HG03457 (cell line): ENCODE measurements at regions not wholly inside any gene's neighbourhood (a gene's known extent, or its start where the extent isn't known, plus 50 kb on each side); places are given as distances from the start of the nearest gene placed in this dataset.

Experiments
- ATAC-seq: cut with Tn5 transposase; IDR thresholded peaks from one replicate; pipeline ENCODE4 v1.9.1; 2021; ENCODE audit warnings: moderate number of reproducible peaks; ENCODE audit not compliant: unreplicated experiment

GRCh38 chr10:43885842-43886241, 237.2 kb upstream of the ZNF32 start:
- no peak for ATAC-seq

- ATAC-seq: no peak
Measured at GRCh38 chr10:43885252-43885651, 236.6 kb upstream of the ZNF32 start.

GRCh38 chr10:43884501-43885105, 235.9 kb upstream of the ZNF32 start:
- no peak for ATAC-seq

GRCh38 chr10:43882711-43883110, 234.0 kb upstream of the ZNF32 start:
- ATAC-seq: no peak

DNA sequence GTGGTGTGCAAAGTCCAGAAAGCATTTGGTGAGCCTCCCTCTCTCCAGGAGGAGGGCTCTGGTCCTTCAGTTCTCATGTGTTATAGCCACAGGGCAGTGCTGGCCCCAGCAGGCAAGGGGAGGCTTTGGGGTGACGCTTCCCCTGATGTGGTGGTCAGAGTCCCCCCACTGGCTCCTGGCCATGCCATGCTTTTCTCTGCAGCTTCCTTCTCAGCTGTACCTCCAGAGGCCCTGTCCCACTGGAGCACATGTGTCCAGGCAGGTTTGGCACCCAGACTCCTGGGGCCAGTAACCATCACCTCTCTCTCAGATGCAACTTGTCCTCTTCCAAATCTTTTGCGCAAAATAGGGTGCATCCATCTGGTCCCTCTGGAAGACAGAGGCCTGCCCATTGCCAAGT, 233.0 kb upstream of the ZNF32 start:
- no peak for ATAC-seq

DNA sequence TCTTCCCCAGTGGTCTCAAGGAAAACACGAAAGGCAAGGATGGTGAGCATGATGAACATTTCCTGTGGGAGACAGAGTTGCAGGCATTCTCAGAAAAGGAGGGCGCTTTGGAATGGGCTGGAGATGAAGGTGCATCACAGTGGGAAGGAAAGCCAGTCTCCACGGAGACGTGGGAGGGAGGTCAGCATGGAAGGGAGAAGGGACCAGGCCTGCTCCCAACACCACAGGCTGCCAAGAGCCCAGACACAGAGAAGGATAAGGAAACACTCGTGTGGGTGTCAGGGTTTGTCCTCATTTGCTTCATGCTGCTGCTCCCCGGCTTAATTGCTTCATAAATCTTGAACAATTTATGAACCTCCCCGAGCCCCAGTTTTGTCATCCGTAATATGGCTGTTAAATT, 231.5 kb upstream of the ZNF32 start:
- no peak for ATAC-seq

GRCh38 chr10:43879742-43880141, 231.1 kb upstream of the ZNF32 start:
- ATAC-seq: no peak

DNA sequence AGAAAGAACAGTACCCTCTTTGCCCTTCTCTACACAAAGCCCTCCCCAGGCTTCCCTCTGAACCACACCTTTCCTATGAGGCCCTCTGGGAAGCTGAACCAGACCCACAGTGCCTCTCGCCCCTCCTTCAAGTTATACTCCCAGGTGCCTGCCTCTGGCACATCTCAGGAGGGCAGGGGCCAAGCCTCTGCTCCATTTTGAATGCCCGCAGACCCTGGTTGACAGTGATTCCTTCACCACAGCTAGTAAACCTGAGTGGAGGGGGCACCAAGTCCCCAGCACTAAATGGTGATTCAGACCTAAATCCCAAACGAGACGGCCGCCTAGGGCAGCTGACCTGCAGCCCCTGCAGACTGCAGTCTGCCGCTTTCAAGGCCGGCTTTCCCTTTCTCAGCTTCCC, 230.5 kb upstream of the ZNF32 start:
- no peak for ATAC-seq

DNA sequence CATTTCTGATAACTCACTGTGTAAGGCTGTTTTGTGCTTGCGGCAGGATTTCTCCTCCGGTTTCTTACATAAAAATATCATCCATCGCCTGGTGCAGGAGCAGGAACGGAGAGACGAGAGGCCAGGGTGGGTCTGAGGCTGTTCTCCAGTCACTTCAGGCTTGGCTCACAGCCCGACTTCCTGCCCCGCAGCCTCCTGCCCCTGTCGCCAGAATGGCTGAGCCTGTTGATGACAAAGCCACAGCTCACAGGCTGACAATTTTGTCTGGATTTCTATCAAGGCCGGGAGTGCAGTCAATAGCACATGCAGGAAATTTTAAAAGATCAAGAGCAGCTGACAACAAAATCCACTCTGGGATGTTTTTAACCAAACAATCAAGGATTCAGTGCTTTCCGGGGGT, 229.7 kb upstream of the ZNF32 start:
- no peak for ATAC-seq

GRCh38 chr10:43876976-43877375, 228.3 kb upstream of the ZNF32 start:
- ATAC-seq: no peak

GRCh38 chr10:43874984-43875383, 226.3 kb upstream of the ZNF32 start:
- no peak for ATAC-seq

DNA sequence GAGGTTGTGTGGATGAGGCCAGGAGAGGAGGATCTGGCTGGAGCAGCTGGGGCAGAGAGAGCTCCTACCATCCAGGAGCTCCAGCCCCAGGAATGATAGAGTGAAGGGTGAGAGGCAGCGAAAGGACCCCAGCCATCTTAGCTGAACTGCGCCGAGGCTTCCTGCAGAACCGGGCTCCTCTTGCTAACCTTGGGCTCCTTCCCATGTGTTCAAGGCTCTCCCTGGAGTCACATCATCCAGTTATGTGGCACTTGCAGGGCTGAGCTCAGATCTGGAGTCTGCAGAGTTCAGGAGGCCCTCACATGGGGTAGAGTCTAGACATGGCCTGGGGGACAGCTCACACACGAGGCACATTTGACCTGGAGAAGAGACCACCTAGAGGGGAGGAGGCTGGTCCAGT, 225.0 kb upstream of the ZNF32 start:
- no peak for ATAC-seq

DNA sequence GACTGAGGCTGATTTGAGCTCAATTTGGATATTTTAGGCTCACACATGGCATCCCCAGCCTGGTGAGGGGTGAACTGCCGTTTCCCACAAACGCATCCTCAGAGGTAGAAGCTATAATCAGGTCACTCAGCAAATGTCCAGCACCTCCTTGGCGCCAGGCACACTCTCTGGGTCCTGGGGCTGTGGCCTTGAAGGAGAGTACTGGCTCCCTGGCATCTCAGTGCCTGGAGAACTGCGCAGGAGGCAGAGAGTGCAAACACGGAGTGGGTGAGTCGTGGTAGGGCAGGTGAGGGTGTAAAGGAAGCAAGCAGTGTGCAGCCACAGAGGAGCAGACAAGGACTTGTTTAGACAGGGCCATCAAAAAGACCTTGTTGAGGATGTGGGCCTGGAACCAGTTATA, 224.0 kb upstream of the ZNF32 start:
- no peak for ATAC-seq

DNA sequence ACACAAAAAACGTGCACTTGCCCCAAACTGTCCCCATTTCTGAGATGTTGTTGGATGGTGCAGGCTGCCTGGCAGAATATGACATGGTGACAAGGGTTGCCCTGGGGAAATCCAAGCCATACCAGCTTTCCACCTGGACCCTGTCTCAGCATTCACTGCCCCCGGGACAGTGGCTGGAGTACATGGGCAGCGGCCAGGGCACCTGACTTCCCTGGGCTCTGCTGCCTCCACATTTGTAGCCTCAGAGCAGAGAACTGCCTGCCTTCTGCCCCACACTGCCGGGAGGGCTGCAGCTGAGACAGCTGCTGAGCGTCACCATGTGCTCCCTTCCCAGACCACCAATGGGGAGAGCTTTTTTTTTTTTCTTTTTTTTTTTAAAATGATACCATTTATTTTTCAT, 222.9 kb upstream of the ZNF32 start:
- ATAC-seq: no peak

GRCh38 chr10:43870968-43871439, 222.3 kb upstream of the ZNF32 start:
- ATAC-seq: no peak

DNA sequence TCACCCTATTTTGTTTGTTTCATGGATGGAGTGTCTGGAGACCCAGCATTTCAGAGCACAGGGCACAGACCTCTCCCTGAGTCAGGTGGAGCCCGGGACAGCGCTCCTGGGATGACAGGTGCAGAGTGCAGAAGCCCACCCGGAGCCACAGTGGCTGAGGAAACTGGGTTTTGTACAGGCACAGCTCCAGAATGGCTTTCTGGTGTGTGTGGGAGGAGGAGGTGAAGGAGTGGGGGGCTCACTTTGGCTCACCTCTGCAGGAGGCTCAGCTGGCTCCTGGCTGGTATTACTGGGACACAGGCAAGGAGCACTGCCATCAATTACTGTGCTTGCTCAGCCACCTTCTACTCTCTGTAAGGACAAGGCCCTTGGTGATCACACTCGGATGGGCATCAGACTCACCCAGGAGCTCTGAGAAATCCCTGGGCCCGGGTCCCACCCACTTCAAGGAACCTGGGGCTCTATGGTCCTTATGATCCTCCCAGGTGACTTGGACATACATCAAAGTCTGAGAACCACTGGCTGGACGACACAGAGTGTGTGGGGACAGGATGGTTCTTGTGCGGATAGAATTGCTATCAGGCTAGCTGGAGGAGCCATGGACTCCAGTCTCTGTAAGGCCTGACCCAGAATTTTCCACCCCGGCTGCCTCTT, 221.1 kb upstream of the ZNF32 start:
- no peak for ATAC-seq

DNA sequence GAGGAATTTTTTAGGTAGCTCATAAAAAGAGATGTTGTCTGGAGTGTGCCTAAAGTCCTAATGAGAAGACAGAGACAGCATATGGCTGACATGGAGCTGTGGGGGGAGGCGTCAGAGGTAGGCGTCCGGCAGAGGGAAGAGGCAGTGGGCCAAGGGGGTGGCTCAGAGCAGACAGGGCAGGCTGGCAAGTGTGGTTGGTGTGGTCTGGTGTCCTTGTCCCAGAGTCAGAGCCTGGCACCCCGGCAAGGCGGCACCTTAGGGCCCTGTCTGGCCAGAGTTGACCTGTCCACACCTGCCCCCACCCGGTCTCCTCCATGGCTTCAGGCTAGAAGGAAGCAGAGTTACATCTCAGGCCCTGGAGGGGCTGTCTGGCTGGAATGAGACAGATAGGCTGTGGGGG, 220.3 kb upstream of the ZNF32 start:
- no peak for ATAC-seq

GRCh38 chr10:43867667-43868565, 219.2 kb upstream of the ZNF32 start:
- no peak for ATAC-seq

DNA sequence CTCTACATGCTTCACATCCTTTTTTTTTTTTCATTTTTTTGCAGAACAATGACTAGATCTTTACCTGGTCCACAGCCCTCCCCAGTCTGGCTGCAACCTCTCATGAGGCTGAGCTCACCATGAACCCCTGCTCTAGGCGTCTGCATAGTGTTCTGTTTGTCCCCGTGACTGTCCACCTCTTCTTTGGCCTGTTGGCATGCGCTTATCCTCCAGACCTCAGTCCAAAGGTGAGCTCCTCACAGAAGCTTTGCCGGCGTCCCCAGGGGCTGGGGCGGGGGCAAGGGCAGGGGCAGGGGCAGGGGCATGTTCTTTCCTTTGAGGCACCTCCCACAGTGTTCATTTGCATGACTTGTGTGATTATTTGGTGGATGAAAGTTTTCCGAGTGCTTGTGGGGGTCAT, 218.4 kb upstream of the ZNF32 start:
- ATAC-seq: no peak

DNA sequence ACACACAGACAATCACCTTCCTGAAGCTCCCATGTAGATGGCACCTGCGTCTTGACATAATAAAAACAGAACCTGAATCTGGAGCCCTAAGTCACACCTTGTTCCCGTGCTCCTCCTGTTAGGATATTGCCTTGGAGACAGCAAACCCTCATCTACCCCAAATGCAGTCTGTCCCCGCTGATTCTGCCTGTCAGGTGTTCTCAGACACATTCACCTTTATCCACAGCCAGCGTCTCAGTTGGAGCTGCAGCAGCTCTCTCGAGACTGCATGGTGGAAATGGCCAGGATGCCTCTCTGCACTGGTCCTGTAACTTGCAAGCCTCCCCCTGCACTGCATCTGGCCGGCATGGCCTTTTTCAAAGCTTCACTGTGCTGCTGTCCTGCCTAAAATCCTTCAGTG, 218.0 kb upstream of the ZNF32 start:
- no peak for ATAC-seq

DNA sequence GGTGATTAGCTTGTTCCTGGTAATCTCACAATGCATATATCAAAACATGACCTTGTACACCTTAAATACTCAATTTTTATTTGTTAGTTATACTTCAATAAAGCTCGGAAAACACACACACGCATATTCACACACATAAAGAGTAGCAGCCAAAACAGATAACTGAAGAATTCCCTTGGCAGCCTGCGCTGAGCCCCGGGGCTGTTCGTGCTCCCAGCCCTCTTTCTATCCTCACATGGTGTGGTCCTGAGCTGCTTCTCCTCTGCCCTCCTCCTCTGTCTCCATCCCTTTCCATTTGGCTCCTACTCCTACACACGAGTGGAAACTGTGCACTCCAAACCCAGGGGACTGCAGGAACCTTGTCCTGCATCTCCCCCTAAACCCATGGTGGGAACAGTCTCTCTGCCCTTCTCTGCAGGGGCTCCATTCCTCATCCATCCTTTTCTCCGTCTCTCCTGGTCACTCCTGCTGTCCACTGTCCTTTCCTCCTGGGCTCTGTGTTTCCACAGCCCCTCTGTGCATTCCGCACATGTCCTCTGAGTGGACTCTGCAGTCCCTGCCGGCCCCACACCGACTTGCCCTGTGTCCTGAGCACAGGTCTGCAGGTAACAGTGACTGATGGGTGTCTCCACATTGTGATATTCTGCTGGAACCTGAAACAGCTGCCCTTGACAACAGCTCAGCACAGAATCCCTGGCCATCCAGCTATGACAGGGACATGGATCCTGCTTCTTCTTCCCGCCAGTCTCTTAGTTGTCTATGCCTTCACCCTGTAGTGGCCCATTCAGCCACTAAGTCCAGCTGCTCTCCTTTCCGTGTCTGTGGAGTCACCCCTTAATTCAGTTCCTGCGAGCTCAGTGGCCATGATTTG, 216.8 kb upstream of the ZNF32 start:
- no peak for ATAC-seq
